ENCODE measurements at regions not wholly inside any gene's neighbourhood (a gene's known extent, or its start where the extent isn't known, plus 50 kb on each side); places are given as distances from the start of the nearest gene placed in this dataset.

DNA sequence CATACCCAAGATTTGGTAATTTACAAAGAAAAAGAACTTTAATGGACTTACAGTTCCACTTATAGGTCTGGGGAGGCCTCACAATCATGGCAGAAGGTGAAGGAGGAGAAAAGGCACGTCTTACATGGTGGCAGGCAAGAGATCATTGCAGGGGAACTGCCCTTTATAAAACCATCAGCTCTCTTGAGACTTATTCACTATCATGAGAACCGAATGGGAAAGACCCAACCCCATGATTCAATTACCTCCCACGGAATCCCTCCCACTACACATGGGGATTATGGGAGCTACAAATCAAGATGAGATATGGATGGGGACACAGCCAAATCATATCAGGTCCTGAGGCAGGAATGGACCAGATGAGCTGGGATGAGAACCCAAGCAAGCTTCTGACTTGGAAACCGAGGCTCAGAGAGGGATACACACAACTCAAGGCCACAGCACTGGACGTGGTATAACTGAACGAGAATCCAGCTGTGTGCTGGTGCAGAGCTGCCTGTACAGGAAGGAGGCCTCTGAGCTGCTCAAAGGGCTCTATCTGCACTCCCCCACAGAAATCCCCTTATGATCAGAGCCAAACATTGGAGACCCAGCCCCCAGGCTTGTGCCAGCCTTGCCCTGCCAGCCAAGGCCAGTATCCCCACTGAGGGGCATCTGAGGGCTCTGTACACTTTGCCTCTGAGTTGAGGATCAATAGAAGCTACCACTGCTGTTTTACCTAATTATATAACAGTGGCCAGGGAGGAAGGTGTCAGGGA, 137.8 kb downstream of the CEBPB start:
- TF ChIP-seq, protein P1, sequence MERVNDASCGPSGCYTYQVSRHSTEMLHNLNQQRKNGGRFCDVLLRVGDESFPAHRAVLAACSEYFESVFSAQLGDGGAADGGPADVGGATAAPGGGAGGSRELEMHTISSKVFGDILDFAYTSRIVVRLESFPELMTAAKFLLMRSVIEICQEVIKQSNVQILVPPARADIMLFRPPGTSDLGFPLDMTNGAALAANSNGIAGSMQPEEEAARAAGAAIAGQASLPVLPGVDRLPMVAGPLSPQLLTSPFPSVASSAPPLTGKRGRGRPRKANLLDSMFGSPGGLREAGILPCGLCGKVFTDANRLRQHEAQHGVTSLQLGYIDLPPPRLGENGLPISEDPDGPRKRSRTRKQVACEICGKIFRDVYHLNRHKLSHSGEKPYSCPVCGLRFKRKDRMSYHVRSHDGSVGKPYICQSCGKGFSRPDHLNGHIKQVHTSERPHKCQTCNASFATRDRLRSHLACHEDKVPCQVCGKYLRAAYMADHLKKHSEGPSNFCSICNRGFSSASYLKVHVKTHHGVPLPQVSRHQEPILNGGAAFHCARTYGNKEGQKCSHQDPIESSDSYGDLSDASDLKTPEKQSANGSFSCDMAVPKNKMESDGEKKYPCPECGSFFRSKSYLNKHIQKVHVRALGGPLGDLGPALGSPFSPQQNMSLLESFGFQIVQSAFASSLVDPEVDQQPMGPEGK (CRISPR knock-in tag; IDR thresholded peaks at IDR 0.05; ENCODE audit: borderline replicate concordance) = no peak
- TF ChIP-seq PPARA (CRISPR knock-in tag; IDR thresholded peaks at IDR 0.05; ENCODE audit: borderline replicate concordance) = no peak
- no peak for TF ChIP-seq TCF4 (CRISPR knock-in tag; IDR thresholded peaks at IDR 0.05; ENCODE audit: borderline replicate concordance)
- TF ChIP-seq, protein P2, sequence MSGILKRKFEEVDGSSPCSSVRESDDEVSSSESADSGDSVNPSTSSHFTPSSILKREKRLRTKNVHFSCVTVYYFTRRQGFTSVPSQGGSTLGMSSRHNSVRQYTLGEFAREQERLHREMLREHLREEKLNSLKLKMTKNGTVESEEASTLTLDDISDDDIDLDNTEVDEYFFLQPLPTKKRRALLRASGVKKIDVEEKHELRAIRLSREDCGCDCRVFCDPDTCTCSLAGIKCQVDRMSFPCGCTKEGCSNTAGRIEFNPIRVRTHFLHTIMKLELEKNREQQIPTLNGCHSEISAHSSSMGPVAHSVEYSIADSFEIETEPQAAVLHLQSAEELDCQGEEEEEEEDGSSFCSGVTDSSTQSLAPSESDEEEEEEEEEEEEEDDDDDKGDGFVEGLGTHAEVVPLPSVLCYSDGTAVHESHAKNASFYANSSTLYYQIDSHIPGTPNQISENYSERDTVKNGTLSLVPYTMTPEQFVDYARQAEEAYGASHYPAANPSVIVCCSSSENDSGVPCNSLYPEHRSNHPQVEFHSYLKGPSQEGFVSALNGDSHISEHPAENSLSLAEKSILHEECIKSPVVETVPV (CRISPR knock-in tag; IDR thresholded peaks at IDR 0.05) = no peak
- TF ChIP-seq ZNF565 (CRISPR knock-in tag; conservative IDR thresholded peaks at IDR 0.05; ENCODE audit: low read depth) = no peak
- no peak for TF ChIP-seq ZFP30 (CRISPR knock-in tag; IDR thresholded peaks at IDR 0.05)
- TF ChIP-seq ARNTL (CRISPR knock-in tag; IDR thresholded peaks at IDR 0.05; ENCODE audit: borderline replicate concordance, low read depth) = no peak
- no peak for TF ChIP-seq ZFP3 (CRISPR knock-in tag; IDR thresholded peaks at IDR 0.05)
- TF ChIP-seq RARB (CRISPR knock-in tag; IDR thresholded peaks at IDR 0.05) = no peak
- TF ChIP-seq, protein P3, sequence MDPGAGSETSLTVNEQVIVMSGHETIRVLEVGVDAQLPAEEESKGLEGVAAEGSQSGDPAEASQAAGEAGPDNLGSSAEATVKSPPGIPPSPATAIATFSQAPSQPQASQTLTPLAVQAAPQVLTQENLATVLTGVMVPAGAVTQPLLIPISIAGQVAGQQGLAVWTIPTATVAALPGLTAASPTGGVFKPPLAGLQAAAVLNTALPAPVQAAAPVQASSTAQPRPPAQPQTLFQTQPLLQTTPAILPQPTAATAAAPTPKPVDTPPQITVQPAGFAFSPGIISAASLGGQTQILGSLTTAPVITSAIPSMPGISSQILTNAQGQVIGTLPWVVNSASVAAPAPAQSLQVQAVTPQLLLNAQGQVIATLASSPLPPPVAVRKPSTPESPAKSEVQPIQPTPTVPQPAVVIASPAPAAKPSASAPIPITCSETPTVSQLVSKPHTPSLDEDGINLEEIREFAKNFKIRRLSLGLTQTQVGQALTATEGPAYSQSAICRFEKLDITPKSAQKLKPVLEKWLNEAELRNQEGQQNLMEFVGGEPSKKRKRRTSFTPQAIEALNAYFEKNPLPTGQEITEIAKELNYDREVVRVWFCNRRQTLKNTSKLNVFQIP (CRISPR knock-in tag; IDR thresholded peaks at IDR 0.05; ENCODE audit: borderline replicate concordance, low read depth) = no peak

All from SK-N-SH treated with all-trans-retinoic acid at 6 μM for 48 hours (cell line).